HS-27A (cell line): ENCODE measurements at regions not wholly inside any gene's neighbourhood (a gene's known extent, or its start where the extent isn't known, plus 50 kb on each side); places are given as distances from the start of the nearest gene placed in this dataset.
"Not testable (repeated sequence)": the region's sequence is repeated elsewhere in the genome, so short reads cannot be mapped to it uniquely, and the experiment has no call there.

ENCODE experiments used
- DNase-seq: peaks from one replicate; pipeline ENCODE4 v3.0.0-alpha.2; 2012; ENCODE audit warnings: low read depth, missing footprints

- DNase-seq, result no peak
Observed at GRCh38 chr2:40690525-40690924, 238.6 kb upstream of the SLC8A1 start.

GRCh38 chr2:40700231-40700954 lies 248.5 kb upstream of the SLC8A1 start:
- no peak for DNase-seq

GRCh38 chr2:40712197-40712894 lies 260.5 kb upstream of the SLC8A1 start:
- DNase-seq, result not testable (repeated sequence)

- DNase-seq, result peak; percentile 73
Observed at GRCh38 chr2:40716879-40717278, 265.0 kb upstream of the SLC8A1 start.

- DNase-seq, result no peak
Observed at GRCh38 chr2:40719414-40719813, 267.5 kb upstream of the SLC8A1 start.

GRCh38 chr2:40721595-40721994 lies 269.7 kb upstream of the SLC8A1 start:
- DNase-seq, result no peak

GRCh38 chr2:40723194-40723593 lies 271.3 kb upstream of the SLC8A1 start:
- DNase-seq, result no peak

GRCh38 chr2:40725040-40725439 lies 273.1 kb upstream of the SLC8A1 start:
- DNase-seq, result no peak

- DNase-seq, result no peak
Observed at GRCh38 chr2:40725950-40726349, 274.1 kb upstream of the SLC8A1 start.

GRCh38 chr2:40734797-40735196 lies 282.9 kb upstream of the SLC8A1 start:
- DNase-seq, result peak; percentile 84

GRCh38 chr2:40737180-40737579 lies 285.3 kb upstream of the SLC8A1 start:
- DNase-seq, result no peak

GRCh38 chr2:40740419-40740818 lies 288.5 kb upstream of the SLC8A1 start:
- no peak for DNase-seq

GRCh38 chr2:40741532-40741931 lies 289.6 kb upstream of the SLC8A1 start:
- no peak for DNase-seq

- no peak for DNase-seq
Observed at GRCh38 chr2:40746191-40746590, 294.3 kb upstream of the SLC8A1 start.

GRCh38 chr2:40751981-40752380 lies 300.1 kb upstream of the SLC8A1 start:
- no peak for DNase-seq

- no peak for DNase-seq
Observed at GRCh38 chr2:40752796-40753195, 300.9 kb upstream of the SLC8A1 start.

- no peak for DNase-seq
Observed at GRCh38 chr2:40754912-40755311, 303.0 kb upstream of the SLC8A1 start.

- DNase-seq, result no peak
Observed at GRCh38 chr2:40758401-40759155, 306.7 kb upstream of the SLC8A1 start.

GRCh38 chr2:40760071-40760666 lies 308.3 kb upstream of the SLC8A1 start:
- no peak for DNase-seq

- DNase-seq, result no peak
Observed at GRCh38 chr2:40773291-40773690, 321.4 kb upstream of the SLC8A1 start.

GRCh38 chr2:40783704-40784103 lies 331.8 kb upstream of the SLC8A1 start:
- DNase-seq, result no peak

GRCh38 chr2:40786636-40787035 lies 334.7 kb upstream of the SLC8A1 start:
- DNase-seq, result no peak

GRCh38 chr2:40797120-40797519 lies 345.2 kb upstream of the SLC8A1 start:
- no peak for DNase-seq
